ENCODE measurements at regions not wholly inside any gene's neighbourhood (a gene's known extent, or its start where the extent isn't known, plus 50 kb on each side); places are given as distances from the start of the nearest gene placed in this dataset.

DNA sequence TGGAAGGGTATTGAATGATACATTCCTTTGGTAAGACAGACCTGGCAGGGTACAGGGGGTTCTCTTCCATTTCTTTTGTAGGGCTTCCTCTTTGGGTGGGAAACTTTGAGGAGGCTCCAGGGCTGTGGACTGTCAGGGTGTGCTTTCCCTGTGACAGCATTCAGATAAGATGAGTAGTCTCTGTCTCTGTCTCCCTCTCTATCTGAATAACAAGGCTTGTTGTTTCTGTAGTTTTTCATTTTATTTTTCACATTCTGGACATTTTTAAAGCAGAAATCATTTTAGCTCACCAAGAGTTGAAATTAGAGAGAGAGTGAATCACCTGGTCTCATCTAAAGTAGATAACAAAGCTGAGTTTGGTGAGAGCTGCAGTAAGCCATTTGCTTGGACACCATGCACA lies 100.8 kb upstream of the TPM1 start:
- no peak for DNase-seq

DNA sequence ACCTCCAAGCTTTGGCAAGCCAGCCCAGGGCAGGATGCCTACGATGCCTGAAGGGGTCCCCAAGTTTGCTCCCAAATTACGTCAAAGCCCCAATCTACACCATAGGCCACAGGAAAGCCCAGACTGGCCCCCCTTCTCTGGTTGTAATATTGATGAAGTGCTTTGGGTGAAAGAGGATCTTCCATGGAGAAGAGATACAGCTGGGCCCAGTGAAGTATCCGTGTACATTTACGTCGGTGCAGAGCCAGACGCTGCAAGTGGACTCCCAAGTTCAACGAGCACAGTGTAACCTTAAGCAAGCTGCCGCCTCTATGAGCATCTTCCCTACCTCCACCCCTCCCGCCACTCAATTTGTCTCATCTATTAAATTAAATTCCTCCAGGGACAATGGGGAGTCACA lies 100.1 kb upstream of the TPM1 start:
- no peak for DNase-seq

DNA sequence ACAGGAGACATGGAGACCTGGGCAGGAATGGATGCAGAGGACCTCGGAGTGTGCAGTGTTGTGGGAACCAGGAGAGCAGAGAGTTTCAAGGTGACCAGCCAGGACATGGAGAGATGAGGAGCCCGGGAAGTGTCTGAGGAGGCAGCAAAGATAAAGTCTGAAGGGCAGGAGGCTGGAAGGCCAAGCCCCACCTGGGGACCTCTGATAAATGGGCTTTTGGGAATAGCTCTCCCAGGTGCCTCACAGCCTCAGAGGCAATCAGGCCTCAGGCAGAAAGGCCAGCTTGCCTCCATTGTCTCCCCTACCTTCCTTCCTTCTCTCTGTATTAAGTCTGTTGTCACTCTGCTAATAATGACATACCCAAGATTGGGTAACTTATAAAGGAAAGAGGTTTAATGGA lies 97.5 kb upstream of the TPM1 start:
- DNase-seq, result no peak

DNA sequence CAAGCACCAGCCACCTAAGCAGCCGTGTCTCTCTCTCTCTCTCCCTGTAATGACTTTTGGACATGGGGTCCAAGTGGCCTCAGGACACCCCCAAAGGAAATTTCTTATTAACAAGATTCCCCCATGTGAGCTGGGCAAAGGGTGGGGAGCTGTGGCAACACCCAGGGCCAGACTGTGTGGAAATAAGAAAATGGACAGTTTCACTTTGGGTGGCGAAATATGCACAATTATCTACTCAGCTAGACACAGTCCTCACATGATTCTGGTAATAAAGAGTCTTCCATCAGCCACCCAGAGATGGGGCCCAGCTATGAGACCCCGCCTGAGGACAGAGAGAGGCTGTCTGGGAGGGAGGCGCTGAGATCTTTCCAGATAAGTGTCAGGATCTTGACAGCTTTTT lies 96.8 kb upstream of the TPM1 start:
- no peak for DNase-seq

DNA sequence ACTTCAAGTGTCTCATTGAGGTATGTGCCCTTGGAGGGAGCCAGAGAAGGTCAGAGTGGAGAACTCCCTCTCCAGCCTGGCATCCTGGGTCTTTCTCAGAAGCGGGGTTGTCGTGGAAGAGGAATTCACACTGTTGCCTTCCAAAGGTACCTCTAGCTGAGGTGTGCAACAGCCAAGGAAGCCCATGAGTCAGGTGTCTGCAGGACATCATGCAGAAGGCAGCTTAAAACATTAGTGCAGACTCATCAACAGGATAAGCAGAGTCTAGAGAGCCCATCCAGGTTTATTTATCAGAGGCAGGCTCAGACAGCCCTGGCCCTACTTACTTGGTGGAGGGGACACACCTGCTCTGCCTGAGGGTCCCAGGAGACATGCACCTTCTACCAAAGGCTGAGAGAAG lies 95.6 kb upstream of the TPM1 start:
- DNase-seq, result no peak

DNA sequence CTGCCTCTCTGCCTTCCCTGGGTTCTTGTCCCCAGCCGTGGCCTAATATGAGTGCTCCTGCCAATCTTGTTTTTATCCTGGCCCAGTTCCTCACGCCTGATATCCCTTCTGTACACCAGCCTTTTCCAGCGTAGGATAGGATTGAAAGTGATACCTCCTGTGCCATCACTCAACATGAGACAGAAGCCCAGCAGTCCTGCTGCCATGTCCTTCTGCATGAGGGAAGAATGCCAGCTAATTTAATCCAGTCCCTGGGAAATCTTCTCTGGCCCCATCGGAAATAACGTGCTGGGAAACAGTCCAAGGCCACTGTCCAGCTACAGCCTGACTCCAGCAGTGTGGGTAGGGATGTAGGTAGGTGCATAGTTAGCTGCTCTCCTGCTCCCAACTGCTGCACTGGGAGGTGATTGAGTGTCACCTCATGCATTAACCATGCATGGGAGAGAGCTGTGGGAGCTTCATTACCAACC lies 92.0 kb upstream of the TPM1 start:
- DNase-seq, result no peak

DNA sequence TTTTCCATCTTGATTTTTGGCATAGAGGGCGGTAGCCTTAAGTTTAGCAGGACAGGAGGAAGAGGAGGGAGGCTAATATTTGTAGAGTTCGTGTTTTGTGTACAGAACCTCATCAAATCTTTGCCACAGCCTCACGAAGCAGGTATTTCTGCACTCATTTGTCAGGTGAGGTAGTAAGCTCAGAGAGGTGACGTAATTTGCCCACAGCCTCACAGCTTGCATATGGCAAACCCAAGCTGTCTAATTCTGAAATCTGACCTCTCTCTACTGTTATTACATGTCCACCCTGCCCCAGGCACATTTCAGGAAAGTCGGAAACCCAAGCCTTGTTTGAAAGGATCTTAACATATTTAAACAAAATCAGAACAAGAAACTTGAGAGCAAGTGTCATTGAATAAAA lies 91.1 kb upstream of the TPM1 start:
- no peak for DNase-seq

DNA sequence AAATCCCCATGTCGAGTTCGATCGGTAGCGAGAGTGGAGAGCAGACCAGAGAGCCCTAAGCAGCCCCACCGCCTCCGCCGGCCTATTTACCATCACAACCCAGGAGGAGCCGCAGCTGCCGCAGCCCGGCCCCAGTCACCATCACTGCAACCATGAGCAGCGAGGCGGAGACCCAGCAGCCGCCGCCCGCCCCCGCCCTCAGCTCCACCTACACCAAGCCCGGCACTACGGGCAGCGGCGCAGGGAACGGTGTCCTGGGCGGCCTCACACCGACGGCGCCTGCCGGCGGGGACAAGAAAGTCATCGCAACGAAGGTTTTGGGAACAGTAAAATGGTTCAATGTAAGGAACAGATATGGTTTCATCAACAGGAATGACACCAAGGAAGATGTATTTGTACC lies 89.5 kb upstream of the TPM1 start:
- no peak for DNase-seq

DNA sequence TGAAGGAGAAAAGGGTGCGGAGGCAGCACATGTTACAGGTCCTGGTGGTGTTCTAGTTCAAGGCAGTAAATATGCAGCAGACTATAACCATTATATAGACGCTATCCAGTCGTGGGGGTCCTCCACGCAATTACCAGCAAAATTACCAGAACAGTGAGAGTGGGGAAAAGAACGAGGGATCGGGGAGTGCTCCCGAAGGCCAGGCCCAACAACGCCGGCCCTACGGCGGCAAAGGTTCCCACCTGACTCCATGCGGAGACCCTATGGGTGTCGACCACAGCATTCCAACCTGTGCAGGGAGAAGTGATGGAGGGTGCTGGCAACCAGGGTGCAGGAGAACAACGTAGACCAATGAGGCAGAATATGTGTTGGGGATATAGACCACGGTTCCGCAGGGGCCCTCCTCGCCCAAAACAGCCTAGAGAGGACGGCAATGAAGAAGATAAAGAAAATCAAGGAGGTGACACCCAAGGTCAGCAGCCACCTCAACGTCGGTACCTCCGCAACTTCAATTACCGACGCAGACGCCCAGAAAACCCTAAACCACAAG lies 89.0 kb upstream of the TPM1 start:
- no peak for DNase-seq

DNA sequence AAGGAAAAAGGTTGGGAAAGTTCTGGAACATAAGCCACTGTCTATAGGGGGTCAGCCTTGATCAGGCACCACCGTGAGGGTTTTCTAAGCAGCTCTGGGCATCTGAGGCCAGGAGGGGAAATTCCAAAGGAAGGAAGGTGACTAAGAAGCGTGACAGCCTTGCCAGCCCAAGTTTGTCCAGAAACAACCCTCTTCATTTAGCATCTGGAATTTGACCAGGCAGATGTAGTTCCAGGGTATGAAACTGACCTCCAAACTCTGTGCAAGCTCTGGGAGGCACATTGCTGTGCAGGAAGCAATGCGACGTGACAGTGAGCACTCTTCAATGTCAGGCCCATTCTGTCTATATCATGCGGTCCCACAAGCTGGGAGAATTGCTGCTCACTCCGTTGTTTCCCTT lies 85.4 kb upstream of the TPM1 start:
- DNase-seq, result no peak

DNA sequence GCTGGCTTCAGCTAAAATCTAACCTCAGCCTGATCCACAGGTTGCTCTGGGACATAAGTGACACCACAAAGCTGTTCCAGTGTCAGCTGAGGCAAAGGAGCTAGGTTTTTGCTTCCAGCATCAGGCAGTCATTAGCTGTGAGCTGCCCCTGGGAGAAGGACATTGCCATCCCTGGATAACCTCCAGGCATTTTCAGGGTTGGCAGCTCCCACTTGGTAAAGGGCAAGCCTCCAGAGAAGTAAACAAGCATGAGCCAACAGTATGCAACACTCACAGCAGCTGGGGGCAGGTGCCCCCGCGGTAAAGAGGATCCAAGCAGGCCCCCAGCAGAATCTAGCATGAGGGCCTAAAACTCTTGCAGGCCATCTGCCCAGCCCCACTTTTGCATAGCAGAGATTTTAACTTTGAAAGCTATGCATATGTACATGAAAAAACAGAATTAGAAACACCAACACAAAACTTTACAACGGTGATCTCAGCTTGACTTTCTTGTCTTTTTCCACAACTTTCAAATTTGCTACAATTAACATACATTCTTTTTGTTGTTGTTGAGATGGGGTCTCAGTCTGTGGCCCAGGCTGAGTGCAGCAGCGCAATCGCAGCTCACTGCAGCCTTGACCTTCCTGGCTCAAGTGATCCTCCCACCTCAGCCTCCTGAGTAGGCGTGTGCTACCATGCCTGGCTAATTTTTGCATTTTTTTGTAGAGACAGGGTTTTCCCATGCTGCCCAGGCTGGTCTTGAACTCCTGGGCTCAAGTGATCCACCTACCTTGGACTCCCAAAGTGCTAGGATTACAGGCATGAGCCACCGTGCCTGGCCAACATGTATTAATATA lies 83.8 kb upstream of the TPM1 start:
- no peak for DNase-seq

DNA sequence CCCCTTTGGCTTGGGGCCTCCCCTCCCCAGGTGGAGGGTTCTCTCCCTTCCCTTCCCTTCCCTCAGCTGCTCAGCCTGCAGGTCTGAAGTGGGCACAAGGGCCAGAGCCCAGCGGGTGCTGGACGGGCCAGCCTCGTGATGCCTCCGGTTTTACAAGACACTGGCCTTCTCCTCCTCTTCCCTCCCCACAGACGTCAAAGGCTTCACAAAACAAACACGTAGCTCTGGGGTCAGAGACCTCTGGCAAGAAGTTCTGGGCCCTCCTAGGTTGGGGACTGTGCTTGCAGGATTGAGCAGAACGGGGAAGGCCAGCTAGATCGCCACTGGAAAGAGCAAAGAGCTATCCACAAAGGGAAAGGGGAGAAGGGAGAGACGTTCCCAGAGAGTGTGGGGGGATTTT lies 81.4 kb upstream of the TPM1 start:
- DNase-seq, result no peak

DNA sequence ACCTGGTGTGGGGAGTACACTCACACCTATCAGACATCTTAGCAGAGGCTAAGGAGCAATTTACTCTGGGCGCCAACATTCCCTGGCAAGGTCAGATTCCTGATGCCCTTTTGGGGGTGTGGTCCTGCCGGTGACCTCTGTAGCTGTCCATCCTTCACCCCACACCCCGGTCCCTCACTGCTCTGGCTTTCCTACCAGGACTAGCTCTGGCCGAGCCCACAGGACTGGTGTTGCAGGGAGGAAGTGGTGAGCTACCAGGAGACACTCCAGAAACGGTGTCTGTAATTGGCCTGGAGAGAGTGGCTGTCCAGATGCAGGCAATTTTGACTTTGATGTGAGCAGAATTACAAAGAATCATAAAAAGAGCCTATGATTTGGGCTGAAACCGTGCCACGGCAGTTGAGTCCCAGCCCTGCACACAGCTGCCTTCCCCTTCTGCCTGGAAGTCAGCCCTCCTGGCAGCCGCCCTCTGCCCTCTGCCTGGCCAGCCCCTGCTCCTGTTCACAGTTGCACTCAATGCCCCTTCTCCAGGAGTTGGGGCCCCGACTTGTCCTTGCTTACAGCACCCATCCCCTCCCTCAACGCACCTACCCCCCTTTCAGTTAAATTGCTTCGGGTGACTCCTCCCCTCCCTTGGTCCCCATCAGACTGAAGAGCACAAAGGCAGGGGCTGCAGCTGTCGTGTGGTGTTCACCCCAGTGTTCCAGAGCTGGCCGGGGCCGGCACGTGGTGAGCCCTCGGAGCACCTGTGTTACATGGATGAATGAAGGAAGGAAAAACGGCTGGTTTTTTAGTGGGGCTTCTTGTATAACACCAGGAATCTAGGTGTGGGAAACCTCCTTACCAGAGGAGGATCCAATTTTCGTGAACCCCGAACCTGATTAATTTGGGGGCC lies 80.2 kb upstream of the TPM1 start:
- no peak for DNase-seq

DNA sequence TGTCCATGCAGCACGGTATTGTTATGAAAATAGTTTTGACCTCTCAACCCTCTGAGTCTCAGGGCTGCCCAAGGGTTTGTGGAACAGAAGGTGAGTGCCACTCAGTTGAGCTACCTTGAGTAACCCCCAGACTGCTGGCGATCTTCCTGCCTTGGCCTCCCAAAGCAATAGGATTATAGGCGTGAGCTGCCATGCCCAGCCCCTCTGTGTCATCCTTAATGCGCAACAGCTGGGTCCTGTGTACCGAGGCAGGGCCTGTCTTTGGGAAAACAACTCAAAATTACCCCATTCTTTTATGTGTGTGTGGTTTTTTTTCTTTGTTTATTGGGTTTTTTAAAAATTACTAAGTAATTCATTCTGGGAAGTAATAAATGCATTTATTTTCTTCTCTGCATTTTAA lies 78.3 kb upstream of the TPM1 start:
- no peak for DNase-seq

DNA sequence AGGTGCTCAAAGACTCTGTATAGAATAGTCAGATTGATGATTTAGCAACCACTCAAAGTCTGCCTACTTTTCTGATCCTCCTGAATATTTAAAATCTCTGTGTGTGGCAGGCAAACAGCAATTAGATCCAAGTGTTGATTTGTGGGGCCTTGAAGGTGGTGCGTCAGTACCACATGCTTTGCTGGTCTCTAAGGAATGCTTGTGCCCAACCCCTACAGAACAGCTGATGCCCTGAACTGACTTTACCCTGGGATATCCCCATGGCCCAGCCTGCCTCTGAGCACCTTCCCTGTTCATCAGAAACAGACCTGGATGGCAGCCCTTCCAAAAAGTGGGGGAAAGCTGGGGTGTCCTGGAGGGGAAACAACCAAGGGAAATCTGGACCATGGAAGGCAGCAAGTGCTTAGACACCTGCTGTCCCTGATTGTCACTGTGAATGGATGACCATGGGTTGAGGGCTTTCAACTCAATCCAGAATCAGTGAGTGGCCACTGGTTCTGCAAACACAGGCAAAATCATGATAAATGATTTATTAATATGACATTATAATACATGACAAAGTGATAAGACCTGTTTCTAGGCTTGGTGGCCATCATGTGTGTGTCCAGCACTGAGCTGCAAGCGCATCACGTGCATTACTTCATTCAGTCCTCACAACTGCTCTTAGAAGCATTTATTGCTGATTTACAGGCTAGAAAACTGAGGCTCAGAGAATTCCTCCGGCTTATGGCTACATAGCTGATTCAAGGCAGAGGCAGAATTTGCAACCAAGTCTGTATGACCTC lies 76.1 kb upstream of the TPM1 start:
- no peak for DNase-seq

DNA sequence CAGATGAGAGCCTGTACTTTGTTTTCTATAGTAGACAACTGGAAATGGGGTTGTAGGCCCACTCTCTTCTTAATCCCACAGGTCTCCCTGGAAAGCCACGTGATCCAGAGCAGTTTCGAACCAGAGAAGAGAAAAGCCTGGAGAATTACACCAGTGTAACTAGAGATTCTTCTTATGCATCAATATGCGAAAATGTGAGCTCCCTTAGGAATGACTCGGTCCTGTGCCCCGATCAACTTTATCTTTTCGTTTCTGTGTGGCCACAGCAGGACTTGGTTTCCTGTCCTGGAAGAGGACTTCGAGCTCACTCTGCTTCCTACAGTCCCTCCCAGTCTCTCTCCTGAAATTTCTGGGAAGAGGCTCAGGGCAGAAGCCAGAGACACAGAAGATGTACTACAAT lies 73.8 kb upstream of the TPM1 start:
- DNase-seq, result no peak

DNA sequence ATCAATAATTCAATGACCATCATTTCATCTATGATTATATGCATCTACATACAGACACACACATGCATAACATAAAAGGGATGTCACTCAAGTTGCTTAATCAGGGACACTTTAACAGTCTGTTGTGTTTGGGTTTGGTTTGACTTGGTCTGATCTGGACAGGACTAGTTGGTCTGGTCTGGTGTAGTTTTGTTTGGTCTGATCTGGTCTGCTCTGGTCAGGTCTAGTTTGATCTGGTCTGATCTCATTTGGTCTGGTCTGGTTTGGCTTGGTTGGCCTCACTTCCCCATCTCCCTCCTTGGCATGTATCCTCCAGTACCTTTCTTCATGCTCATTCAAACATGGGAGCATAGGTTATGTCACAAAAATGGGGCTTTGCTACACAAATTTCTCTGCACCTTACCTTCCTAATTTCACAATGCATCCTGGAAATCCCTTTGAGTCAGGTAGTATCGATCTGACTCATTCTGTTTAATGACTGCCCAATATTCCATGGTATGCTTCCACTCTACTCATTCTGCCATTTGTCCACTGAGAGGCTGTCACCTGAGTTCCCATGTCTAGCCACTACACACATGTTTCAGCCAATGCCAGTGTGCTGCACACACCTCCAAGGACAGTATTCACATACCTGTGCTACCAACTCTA lies 73.0 kb upstream of the TPM1 start:
- no peak for DNase-seq

DNA sequence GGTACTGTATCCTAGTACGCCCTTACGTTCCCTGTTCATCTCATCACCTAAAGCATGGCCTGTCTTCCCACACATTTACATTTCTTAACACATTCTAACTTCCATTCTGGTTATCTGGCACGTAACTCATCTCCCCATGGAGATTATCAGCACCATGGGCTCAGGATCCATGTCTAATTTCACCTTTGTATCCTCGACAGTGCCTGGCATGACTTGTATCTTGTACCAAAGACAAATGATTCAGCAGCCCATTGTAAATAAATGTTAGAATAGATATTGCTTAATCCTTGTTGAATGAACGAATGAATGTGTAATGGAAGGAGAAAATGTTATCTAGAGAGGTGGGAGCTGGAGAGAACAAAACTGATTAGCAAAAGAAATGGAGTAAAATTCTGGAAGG lies 69.7 kb upstream of the TPM1 start:
- DNase-seq, result no peak

DNA sequence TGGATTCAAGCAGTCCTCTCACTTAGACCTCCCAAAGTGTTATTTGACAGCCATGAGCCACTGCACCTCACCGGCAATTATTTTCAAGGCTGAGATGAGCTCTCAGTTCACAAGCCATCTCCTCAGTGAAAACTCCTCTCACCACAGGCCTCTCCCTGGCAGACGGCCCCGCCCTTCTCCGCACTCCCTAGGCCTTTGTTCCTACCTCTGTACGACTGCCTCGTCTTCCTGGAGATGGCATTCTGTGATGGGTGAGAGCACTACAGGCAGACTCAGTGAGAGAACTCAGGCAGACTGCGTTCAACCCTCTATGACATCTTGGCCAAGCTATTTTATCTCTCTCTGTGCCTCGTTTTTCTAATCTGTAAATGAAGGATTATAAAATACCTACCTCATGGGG lies 67.0 kb upstream of the TPM1 start:
- DNase-seq, result no peak

DNA sequence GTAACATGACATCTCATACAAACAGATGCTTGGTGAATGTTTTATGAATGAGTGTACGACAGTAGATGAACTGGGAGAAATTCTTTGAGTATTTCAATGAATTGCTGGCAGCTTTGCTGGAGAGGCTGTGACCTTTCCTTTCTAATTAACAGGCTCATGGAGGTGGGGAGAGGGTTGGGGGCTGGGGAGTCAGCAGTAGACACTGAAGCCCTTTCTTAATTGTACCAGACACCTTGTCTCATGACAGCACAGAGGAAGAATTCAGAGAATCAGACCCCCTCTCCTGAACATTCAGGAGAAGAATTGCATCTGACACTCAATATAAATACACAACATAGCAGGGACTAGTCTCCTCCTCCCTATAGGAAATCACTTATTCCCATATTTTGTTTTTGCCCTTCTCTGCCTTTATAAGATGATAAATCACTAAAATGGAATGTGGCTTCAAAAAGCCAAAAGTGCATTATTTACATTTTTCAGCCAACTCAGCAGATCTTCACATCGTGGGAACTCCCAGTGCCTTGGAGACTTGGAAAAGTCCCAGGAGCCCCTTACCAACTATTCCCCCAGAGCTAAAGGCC lies 66.2 kb upstream of the TPM1 start:
- no peak for DNase-seq

DNA sequence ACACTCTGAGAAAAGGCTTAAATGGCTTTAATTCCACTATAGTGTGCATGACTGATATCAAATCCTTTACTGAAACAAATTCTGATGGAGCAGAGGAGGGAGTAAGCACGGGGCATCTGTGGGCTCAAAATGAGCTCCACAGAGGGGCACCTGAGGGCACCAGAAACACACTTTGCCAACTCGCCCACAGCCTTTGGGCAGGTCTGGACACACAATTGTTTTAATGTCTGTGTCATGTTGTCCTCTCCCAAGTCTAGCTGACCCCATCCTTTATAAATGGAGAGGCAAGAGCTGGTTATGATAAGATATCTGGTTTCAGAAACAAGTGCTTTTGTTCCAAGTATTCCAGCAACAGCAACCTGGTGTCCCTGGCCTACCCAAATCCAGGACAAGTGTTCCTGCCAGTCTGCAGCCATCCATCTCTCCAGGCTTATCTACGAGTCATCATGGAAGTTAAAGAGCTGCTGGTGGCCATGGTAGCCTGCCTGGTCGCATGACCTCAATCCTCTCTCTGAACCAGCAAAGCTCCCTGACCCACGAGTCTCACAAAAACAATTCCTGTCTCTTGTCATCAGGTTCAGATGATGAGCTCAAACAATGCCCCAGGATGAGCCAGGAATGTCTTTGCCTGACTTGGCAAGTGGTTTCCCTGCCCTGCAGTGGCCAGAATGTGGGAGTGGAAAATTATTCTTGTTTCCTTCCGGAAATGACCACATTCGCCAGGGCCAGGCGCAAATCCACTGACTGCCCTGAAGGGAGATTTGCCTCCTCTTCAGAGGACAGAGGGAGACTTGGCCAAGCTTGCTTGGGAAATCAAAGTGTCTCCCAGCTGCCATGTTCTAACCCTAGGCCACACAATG lies 64.4 kb upstream of the TPM1 start:
- no peak for DNase-seq

Measured in DMS153 (cell line).